ENCODE measurements at regions not wholly inside any gene's neighbourhood (a gene's known extent, or its start where the extent isn't known, plus 50 kb on each side); places are given as distances from the start of the nearest gene placed in this dataset.

DNA sequence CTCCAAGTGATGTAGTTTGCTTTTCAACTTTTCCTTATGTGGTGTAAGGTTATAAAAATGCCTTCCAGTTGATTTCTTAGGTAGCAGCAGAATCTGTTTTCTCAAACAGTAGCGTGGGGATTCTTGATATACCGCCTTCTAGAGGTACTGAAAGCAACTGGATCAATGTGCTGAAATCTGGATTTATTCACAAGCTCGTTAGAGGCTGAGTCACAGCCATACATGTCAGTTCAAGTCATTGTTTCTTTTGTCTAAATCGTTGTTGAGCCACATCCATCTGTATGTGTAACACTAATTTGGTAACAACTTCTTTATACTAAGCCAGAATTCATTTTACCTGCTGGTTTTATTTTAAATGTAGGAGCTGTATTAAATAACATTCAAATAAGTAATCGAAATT, 200.0 kb upstream of the MAD2L1 start:
- TF ChIP-seq, protein P1, sequence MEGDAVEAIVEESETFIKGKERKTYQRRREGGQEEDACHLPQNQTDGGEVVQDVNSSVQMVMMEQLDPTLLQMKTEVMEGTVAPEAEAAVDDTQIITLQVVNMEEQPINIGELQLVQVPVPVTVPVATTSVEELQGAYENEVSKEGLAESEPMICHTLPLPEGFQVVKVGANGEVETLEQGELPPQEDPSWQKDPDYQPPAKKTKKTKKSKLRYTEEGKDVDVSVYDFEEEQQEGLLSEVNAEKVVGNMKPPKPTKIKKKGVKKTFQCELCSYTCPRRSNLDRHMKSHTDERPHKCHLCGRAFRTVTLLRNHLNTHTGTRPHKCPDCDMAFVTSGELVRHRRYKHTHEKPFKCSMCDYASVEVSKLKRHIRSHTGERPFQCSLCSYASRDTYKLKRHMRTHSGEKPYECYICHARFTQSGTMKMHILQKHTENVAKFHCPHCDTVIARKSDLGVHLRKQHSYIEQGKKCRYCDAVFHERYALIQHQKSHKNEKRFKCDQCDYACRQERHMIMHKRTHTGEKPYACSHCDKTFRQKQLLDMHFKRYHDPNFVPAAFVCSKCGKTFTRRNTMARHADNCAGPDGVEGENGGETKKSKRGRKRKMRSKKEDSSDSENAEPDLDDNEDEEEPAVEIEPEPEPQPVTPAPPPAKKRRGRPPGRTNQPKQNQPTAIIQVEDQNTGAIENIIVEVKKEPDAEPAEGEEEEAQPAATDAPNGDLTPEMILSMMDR (IDR thresholded peaks at IDR 0.05): no peak
- no peak for TF ChIP-seq POLR2A (IDR thresholded peaks at IDR 0.05)

Measured in right lobe of liver (tissue), 4 donors.